ENCODE measurements at regions not wholly inside any gene's neighbourhood (a gene's known extent, or its start where the extent isn't known, plus 50 kb on each side); places are given as distances from the start of the nearest gene placed in this dataset.

- TF ChIP-seq EZH2 (IDR thresholded peaks at IDR 0.05; ENCODE audit: borderline replicate concordance, low read length), result no peak
- TF ChIP-seq CTCF (IDR thresholded peaks at IDR 0.05; ENCODE audit: low read length), result no peak
These were observed 69.7 kb downstream of the LRATD1 start for GRCh38 chr2:14702258-14702657.

Measured in OCI-LY1 (cell line).